Hepatocyte (in vitro differentiated cells): ENCODE measurements at regions not wholly inside any gene's neighbourhood (a gene's known extent, or its start where the extent isn't known, plus 50 kb on each side); places are given as distances from the start of the nearest gene placed in this dataset.

Experiments used
- CTCF ChIP-seq: fragments of 200-600 bp; sonication (generic); IDR thresholded peaks from 2 replicates; pipeline ENCODE4 v1.5.1; 2016; ENCODE audit warnings: antibody characterized with exemption, mild to moderate bottlenecking; ENCODE audit not compliant: poor library complexity
- EZH2 ChIP-seq: fragments of 200-600 bp; sonication (generic); IDR thresholded peaks from 2 replicates; pipeline ENCODE4 v1.6.1; 2016; ENCODE audit warnings: antibody characterized with exemption, mild to moderate bottlenecking, borderline replicate concordance

- TF ChIP-seq CTCF (no peak), EZH2 (no peak)
These were observed 148.9 kb upstream of the IQSEC1 start for GRCh38 chr3:13222131-13222530.
